Peyer's patch (tissue), 4 donors: ENCODE measurements at regions not wholly inside any gene's neighbourhood (a gene's known extent, or its start where the extent isn't known, plus 50 kb on each side); places are given as distances from the start of the nearest gene placed in this dataset.

Source experiments
- DNase-seq, 3 donors: peaks; one replicate each; pipeline ENCODE4 v3.0.0-alpha.2; 2017 to 2019
- H3K27ac ChIP-seq, 4 donors: fragments of 200-600 bp; sonication (generic); one replicate each; pipeline ENCODE4 v1.5.1; 2016 to 2019
- H3K27me3 ChIP-seq, 2 donors: fragments of 200-600 bp; sonication (generic); one replicate each; pipeline ENCODE4 v1.5.1; 2019
- H3K36me3 ChIP-seq, 3 donors: fragments of 200-600 bp; sonication (generic); one replicate each; pipeline ENCODE4 v1.5.1; 2016 to 2019
- H3K4me1 ChIP-seq, 4 donors: fragments of 200-600 bp; sonication (generic); one replicate each; pipeline ENCODE4 v1.5.1; 2016 to 2019
- H3K4me3 ChIP-seq, 4 donors: fragments of 200-600 bp; sonication (generic); 1 replicate in 3 of 4; 2 replicates in 1 of 4; pipeline ENCODE4 v1.5.1; 2016 to 2019; ENCODE audit warnings: mild to moderate bottlenecking in 1 of 4
- H3K9me3 ChIP-seq, 4 donors: fragments of 200-600 bp; sonication (generic); one replicate each; pipeline ENCODE4 v1.5.1; 2016 to 2019; ENCODE audit warnings: mild to moderate bottlenecking in 1 of 4
- POLR2A ChIP-seq, 2 donors: fragments of 450-650 bp; IDR thresholded peaks; one replicate each; pipeline ENCODE4 v1.5.1; 2017; ENCODE audit warnings: antibody characterized with exemption in 2 of 2, mild to moderate bottlenecking in 2 of 2, moderate library complexity in 2 of 2
- TF ChIP-seq, protein P1 (sequence below), 6 experiments: fragments of 450-650 bp in 4 of 6; fragments of 200-600 bp in 2 of 6; sonication (generic) in 1 of 6; IDR thresholded peaks; one replicate each; pipeline ENCODE4 v1.5.1; 2017 to 2019; ENCODE audit warnings: antibody characterized with exemption in 6 of 6, mild to moderate bottlenecking in 3 of 6, moderate library complexity in 1 of 6

DNA sequence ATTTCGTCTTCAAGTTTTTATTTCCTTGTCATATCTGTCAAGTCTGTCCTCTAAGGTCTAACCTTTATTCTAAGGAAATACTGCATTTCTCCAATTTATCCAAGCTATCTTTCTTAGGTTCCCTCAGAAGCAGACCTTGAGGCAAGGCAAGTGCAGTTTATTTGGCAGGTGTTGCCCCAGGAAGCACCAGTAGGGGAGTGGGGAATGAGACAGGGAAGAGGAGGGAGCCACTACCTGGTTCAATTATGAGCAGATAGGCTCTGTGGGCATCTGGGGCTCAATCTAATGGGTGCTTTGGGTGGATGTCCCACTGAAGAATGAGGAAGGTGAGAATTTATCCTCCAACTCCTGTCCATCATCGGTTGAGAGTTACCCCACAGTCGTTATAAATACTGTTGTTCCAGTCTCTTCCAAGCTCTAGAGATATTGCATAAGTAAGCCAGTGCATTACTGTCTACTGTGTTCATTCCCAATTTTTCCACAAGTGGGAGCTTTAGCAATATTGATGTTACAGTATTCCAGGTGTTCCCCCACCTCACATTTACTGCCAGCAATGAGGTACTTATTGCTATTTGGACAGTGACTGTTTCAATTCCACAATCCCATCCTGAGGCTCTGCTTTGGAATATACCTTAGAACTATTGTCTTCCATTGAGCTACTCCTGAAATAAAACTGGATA, 154.9 kb upstream of the CEP126 start:
- no peak for DNase-seq
- Histone ChIP-seq H3K36me3 (no peaks in the 10 kb centered on the region), H3K27ac (no peak overlapping the region), H3K4me3 (no peak overlapping the region), H3K4me1 (no peaks in the 10 kb centered on the region), H3K27me3 (no peaks in the 10 kb centered on the region), H3K9me3 (no peaks in the 10 kb centered on the region)
- TF ChIP-seq, protein P1, sequence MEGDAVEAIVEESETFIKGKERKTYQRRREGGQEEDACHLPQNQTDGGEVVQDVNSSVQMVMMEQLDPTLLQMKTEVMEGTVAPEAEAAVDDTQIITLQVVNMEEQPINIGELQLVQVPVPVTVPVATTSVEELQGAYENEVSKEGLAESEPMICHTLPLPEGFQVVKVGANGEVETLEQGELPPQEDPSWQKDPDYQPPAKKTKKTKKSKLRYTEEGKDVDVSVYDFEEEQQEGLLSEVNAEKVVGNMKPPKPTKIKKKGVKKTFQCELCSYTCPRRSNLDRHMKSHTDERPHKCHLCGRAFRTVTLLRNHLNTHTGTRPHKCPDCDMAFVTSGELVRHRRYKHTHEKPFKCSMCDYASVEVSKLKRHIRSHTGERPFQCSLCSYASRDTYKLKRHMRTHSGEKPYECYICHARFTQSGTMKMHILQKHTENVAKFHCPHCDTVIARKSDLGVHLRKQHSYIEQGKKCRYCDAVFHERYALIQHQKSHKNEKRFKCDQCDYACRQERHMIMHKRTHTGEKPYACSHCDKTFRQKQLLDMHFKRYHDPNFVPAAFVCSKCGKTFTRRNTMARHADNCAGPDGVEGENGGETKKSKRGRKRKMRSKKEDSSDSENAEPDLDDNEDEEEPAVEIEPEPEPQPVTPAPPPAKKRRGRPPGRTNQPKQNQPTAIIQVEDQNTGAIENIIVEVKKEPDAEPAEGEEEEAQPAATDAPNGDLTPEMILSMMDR (IDR thresholded peaks at IDR 0.05) = peak in 1 of 6 experiments; percentile 12
- TF ChIP-seq POLR2A (IDR thresholded peaks at IDR 0.05) = no peak

DNA sequence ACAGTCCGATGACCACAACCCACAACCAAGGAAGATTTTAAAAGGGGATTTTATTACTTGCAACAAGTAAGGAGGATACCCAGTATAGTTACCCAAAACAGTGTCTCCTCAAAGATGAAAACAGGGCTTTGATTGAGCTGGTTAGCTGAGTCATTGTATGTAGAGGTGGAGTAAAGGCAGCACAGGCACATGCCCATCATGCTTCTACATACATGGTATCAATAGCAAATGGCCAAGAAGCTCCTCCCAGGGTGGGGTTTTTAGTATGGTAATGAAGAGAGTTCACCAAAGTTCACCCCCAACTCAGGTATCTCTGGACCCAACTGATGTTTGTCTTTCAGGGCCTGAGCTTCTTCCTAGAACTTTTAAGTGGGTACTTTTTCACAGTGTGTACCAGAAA, 157.1 kb upstream of the CEP126 start:
- no peaks in the 10 kb centered on the region for H3K4me1 ChIP-seq
- no peak overlapping the region for H3K27ac ChIP-seq
- H3K36me3 ChIP-seq = no peaks in the 10 kb centered on the region
- no peak for TF ChIP-seq POLR2A (IDR thresholded peaks at IDR 0.05)
- TF ChIP-seq, protein P1 (IDR thresholded peaks at IDR 0.05) = no peak
- no peak overlapping the region for H3K4me3 ChIP-seq
- no peaks in the 10 kb centered on the region for H3K27me3 ChIP-seq
- no peak for DNase-seq
- no peaks in the 10 kb centered on the region for H3K9me3 ChIP-seq

DNA sequence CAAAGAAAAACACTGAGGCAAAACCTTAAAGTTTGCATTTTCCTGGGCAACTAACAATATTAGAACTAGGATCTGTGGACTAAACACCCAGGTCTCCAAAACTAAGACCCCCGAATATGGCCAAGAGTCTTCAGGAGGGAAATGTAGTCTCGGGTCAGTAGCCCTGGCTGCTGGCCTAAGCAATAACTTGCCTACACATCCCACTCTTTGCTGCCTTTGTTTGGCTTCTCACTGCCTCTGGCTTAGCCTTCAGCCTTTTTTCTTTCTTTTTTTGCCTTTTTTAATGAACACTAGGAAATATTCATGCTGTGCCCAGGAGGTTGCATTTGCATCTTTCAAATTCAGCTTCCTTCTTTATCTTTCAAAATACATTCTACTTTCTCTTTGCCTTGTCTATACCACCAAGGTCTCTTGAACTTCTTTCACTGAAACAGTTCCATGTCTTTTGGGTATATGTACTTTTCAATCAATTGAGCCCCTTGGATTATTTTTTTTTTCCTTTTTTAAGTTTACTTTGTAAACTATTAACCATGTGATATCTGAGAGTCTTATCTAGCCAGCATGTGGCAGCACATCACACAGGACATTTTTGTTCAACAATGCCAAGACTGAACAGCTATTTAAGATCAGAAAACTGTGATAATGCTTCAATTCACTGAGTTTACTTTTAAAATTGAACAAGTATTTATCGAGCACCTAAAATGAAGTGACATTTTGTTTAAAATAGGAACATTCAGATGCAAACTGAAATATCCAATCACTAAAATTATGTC, 165.0 kb upstream of the TRPC6 start:
- Histone ChIP-seq H3K36me3 (no peaks in the 10 kb centered on the region), H3K4me3 (no peak overlapping the region), H3K4me1 (no peaks in the 10 kb centered on the region), H3K27ac (no peak overlapping the region), H3K27me3 (no peaks in the 10 kb centered on the region), H3K9me3 (no peaks in the 10 kb centered on the region)
- no peak for TF ChIP-seq POLR2A (IDR thresholded peaks at IDR 0.05)
- TF ChIP-seq, protein P1 (IDR thresholded peaks at IDR 0.05) = no peak
- DNase-seq = no peak

DNA sequence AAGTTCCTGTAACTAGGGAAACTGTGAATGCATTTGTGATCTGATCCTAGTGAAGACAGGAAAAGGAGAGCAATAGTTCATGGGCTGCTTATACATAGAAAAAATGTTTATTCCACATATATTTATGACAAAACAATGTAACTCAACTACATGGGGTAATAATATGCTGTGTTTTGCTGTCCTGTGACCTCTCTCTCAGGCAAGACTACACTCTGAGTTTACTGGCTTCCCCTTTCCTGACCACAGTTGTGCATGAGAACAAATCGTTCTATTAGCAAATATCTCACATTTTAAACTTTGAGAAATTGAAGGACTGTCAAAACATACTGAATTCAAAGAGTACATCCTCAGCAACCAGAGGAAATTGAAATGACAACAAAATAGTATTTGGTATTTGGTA, 161.9 kb upstream of the TRPC6 start:
- Histone ChIP-seq H3K4me3 (no peak overlapping the region), H3K27ac (no peak overlapping the region), H3K36me3 (no peaks in the 10 kb centered on the region), H3K27me3 (no peaks in the 10 kb centered on the region), H3K4me1 (no peaks in the 10 kb centered on the region), H3K9me3 (no peaks in the 10 kb centered on the region)
- no peak for DNase-seq
- TF ChIP-seq POLR2A (IDR thresholded peaks at IDR 0.05) = no peak

DNA sequence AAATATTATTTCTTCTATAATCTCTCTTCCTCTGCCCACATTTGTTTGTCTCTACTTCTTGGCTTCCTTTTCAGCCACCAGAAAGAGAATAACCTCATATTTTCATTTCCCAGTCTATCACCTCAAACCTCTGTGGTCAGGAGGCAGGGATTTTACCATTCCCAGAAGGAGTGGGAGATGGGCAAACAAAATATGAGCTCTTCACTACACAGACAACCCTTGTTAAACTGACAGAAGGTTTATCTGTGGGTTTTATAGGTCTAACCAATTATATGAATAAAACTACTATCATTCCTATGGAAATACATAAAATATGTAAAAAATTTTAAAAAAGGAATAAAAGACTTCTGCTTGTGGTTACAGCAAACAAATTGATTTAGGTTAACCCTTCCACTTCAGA, 160.0 kb upstream of the TRPC6 start:
- no peaks in the 10 kb centered on the region for H3K27me3 ChIP-seq
- no peak overlapping the region for H3K27ac ChIP-seq
- no peak overlapping the region for H3K4me3 ChIP-seq
- no peak for TF ChIP-seq POLR2A (IDR thresholded peaks at IDR 0.05)
- TF ChIP-seq, protein P1 (IDR thresholded peaks at IDR 0.05) = no peak
- H3K36me3 ChIP-seq = no peaks in the 10 kb centered on the region
- no peak for DNase-seq
- no peaks in the 10 kb centered on the region for H3K9me3 ChIP-seq
- no peaks in the 10 kb centered on the region for H3K4me1 ChIP-seq

DNA sequence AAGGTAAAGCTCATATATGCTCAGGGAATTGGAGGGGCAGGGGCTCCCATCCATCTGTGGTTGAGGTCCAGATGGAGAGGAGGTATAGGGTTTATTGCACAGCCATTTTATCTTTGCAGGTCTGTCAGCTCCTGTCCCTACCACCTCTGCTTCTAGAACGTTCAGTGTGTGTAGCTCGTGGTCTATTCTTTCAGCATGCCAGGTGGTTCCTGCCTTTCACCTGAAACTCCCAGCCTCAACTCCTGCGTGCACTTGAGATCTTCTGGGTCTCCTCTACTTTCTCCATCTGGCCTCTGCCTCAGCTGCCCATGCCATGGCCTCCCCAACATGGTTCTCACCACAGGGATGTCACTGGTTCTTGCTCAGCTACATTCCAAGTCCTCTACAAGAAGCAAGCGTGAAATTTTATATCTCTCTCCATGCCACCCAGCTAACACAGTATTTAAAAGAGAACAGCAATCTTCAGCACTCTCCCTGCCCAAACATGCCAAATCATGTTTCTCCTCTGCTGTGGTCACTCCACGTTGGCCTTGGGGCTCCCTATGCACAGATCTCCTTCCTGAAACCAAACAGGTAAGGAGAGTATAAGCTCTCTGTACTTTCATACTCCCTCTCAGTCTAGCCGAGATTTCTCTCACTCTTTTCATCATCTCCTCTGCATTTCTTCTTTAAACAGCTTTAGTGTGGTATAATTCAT, 157.8 kb upstream of the TRPC6 start:
- no peaks in the 10 kb centered on the region for H3K27me3 ChIP-seq
- H3K4me3 ChIP-seq = no peak overlapping the region
- TF ChIP-seq POLR2A (IDR thresholded peaks at IDR 0.05) = no peak
- TF ChIP-seq, protein P1 (IDR thresholded peaks at IDR 0.05) = no peak
- no peak for DNase-seq
- no peaks in the 10 kb centered on the region for H3K36me3 ChIP-seq
- no peak overlapping the region for H3K27ac ChIP-seq
- H3K9me3 ChIP-seq = no peaks in the 10 kb centered on the region
- H3K4me1 ChIP-seq = no peaks in the 10 kb centered on the region
